ENCODE measurements at regions not wholly inside any gene's neighbourhood (a gene's known extent, or its start where the extent isn't known, plus 50 kb on each side); places are given as distances from the start of the nearest gene placed in this dataset.
"Not testable (repeated sequence)": the region's sequence is repeated elsewhere in the genome, so short reads cannot be mapped to it uniquely, and the experiment has no call there.

GRCh38 chr4:103493450-103494159 is 226.2 kb downstream of the TACR3 start:
- DNase-seq, result no peak
- no peaks in the 10 kb centered on the region for H3K36me3 ChIP-seq (replicated peaks in 1 of 2; ENCODE audit: insufficient read depth in 1 of 2, low read depth in 2 of 2)
- WGBS, 2 donors, result 49 to 54% methylated on average over 4 of the region's 4 CpGs
- H3K4me3 ChIP-seq, result no peak overlapping the region
- no peaks in the 10 kb centered on the region for H3K27me3 ChIP-seq
- H3K4me1 ChIP-seq, result no peaks in the 10 kb centered on the region
- no peak overlapping the region for H3K27ac ChIP-seq
- no peak for TF ChIP-seq POLR2A (IDR thresholded peaks at IDR 0.05)
- no peak for TF ChIP-seq CTCF (IDR thresholded peaks at IDR 0.05)
- H3K9me3 ChIP-seq, result no peaks in the 10 kb centered on the region
- ATAC-seq, result no peak
- intact Hi-C loops (cut with DNase I), result no loop called here

DNA sequence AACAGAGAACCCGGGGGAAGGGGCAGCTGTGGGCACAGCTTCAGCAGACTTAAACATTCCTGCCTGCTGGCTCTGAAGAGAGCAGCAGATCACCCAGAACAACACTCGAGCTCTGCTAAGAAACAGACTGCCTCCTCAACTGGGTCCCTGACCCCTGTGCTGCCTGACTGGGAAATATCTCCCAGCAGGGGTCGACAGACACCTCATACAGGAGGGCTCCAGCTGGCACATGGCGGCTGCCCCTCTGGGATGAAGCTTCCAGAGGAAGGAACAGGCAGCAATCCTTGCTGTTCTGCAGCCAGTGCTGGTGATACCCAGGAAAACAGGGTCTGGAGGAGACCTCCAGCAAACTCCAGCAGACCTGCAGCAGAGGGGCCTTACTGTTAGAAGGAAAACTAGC is 234.5 kb downstream of the TACR3 start:
- H3K27me3 ChIP-seq; H3K4me3 ChIP-seq; H3K36me3 ChIP-seq (replicated peaks in 1 of 2; ENCODE audit: insufficient read depth in 1 of 2, low read depth in 2 of 2); H3K9me3 ChIP-seq; H3K4me1 ChIP-seq; ATAC-seq; H3K27ac ChIP-seq; DNase-seq; intact Hi-C loops (cut with DNase I): not testable (repeated sequence)
- 67 to 70% methylated on average over 2 to 4 of the region's 4 CpGs for WGBS, 2 donors

DNA sequence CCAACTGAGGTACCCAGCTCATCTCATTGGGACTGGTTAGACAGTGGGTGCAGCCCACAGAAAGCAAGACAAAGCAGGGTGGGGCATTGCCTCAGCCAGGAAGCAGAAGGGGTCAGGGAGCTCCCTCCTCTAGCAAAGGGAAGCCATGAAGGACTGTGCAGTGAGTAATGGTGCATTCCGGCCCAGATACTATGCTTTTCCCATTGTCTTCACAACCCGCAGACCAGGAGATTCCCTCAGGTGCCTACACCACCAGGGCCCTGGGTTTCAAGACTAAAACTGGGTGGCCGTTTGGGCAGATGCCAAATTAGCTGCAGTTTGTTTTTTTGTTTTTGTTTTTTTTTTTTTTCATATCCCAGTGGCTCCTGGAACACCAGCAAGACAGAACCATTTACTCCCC is 235.3 kb downstream of the TACR3 start:
- Histone ChIP-seq H3K27ac (no peak overlapping the region), H3K36me3 (replicated peaks in 1 of 2; ENCODE audit: insufficient read depth in 1 of 2, low read depth in 2 of 2) (no peaks in the 10 kb centered on the region), H3K9me3 (no peaks in the 10 kb centered on the region), H3K4me1 (no peaks in the 10 kb centered on the region), H3K27me3 (no peaks in the 10 kb centered on the region), H3K4me3 (no peak overlapping the region)
- no peak for ATAC-seq
- intact Hi-C loops (cut with DNase I), result no loop called here
- TF ChIP-seq POLR2A (IDR thresholded peaks at IDR 0.05), result no peak
- TF ChIP-seq CTCF (IDR thresholded peaks at IDR 0.05), result no peak
- DNase-seq, result no peak
- WGBS, 2 donors, result 63 to 66% methylated on average over 3 of the region's 3 CpGs

GRCh38 chr4:103482893-103483292 is 236.9 kb downstream of the TACR3 start:
- Histone ChIP-seq H3K27ac (no peak overlapping the region), H3K4me1 (no peaks in the 10 kb centered on the region), H3K4me3 (no peak overlapping the region), H3K27me3 (no peaks in the 10 kb centered on the region), H3K9me3 (no peaks in the 10 kb centered on the region), H3K36me3 (replicated peaks in 1 of 2; ENCODE audit: insufficient read depth in 1 of 2, low read depth in 2 of 2) (no peaks in the 10 kb centered on the region)
- ATAC-seq, result no peak
- WGBS, 2 donors, result 65 to 74% methylated on average over 2 of the region's 2 CpGs
- DNase-seq, result no peak
- intact Hi-C loops (cut with DNase I), result no loop called here
- TF ChIP-seq CTCF (IDR thresholded peaks at IDR 0.05) (no peak), POLR2A (IDR thresholded peaks at IDR 0.05) (no peak)

DNA sequence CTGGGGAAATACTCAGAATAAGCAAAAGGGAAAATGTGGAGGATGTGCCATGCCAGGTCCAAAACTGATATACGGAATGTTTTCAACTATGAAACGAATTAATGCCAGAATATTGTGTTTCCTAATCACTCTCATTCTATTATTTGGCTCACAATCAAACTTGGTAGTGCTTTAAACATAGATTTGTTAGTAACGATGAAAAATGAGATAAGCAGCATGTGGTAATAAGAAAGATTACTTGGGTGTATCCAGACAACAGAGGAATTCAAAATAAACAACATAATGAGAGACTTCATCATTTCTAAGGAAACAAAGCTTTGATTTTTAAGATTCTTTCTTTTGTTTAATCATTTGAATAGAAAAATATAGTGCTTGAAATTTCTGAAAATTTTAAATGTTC is 237.3 kb downstream of the TACR3 start:
- 29 to 39% methylated on average over 3 of the region's 3 CpGs for WGBS, 2 donors
- ATAC-seq, result no peak

More for the DNA sequence above, 237.3 kb downstream of the TACR3 start:
- H3K27me3 ChIP-seq, result no peaks in the 10 kb centered on the region
- H3K36me3 ChIP-seq (replicated peaks in 1 of 2; ENCODE audit: insufficient read depth in 1 of 2, low read depth in 2 of 2), result no peaks in the 10 kb centered on the region
- no peak overlapping the region for H3K4me3 ChIP-seq
- H3K4me1 ChIP-seq, result no peaks in the 10 kb centered on the region
- intact Hi-C loops (cut with DNase I), result no loop called here
- DNase-seq, result no peak
- TF ChIP-seq POLR2A (IDR thresholded peaks at IDR 0.05) (no peak), CTCF (IDR thresholded peaks at IDR 0.05) (no peak)
- no peaks in the 10 kb centered on the region for H3K9me3 ChIP-seq
- H3K27ac ChIP-seq, result no peak overlapping the region
